ENCODE measurements at regions not wholly inside any gene's neighbourhood (a gene's known extent, or its start where the extent isn't known, plus 50 kb on each side); places are given as distances from the start of the nearest gene placed in this dataset.

- TF ChIP-seq CTCF (conservative IDR thresholded peaks at IDR 0.05; ENCODE audit: low read length), result no peak
- TF ChIP-seq EZH2phosphoT487 (IDR thresholded peaks at IDR 0.05; ENCODE audit: borderline replicate concordance), result no peak
These were observed 163.8 kb downstream of the SEC61B start for GRCh38 chr9:99385814-99386279.
